ENCODE measurements at regions not wholly inside any gene's neighbourhood (a gene's known extent, or its start where the extent isn't known, plus 50 kb on each side); places are given as distances from the start of the nearest gene placed in this dataset.

GRCh38 chr18:55847960-55848359, 260.0 kb upstream of the TCF4 start:
- DNase-seq (ENCODE audit: low read depth): no peak

- no peak for DNase-seq (ENCODE audit: low read depth)
Observed at GRCh38 chr18:55845221-55845620, 257.2 kb upstream of the TCF4 start.

- no peak for DNase-seq (ENCODE audit: low read depth)
Observed at GRCh38 chr18:55844382-55844781, 256.4 kb upstream of the TCF4 start.

- DNase-seq (ENCODE audit: low read depth): no peak
Observed at GRCh38 chr18:55841314-55841713, 253.3 kb upstream of the TCF4 start.

GRCh38 chr18:55840601-55841170, 252.7 kb upstream of the TCF4 start:
- DNase-seq (ENCODE audit: low read depth): no peak

GRCh38 chr18:55839343-55839742, 251.4 kb upstream of the TCF4 start:
- DNase-seq (ENCODE audit: low read depth): peak; percentile 80

- DNase-seq (ENCODE audit: low read depth): peak; percentile 36
Observed at GRCh38 chr18:55838841-55839240, 250.8 kb upstream of the TCF4 start.

GRCh38 chr18:55838319-55838718, 250.3 kb upstream of the TCF4 start:
- no peak for DNase-seq (ENCODE audit: low read depth)

- DNase-seq (ENCODE audit: low read depth): peak; percentile 99
Observed at GRCh38 chr18:55833543-55833942, 245.6 kb upstream of the TCF4 start.

- no peak for DNase-seq (ENCODE audit: low read depth)
Observed at GRCh38 chr18:55830544-55830943, 242.6 kb upstream of the TCF4 start.

GRCh38 chr18:55821219-55821618, 233.2 kb upstream of the TCF4 start:
- peak; percentile 8 for DNase-seq (ENCODE audit: low read depth)

- no peak for DNase-seq (ENCODE audit: low read depth)
Observed at GRCh38 chr18:55819448-55819847, 231.5 kb upstream of the TCF4 start.

GRCh38 chr18:55818284-55818683, 230.3 kb upstream of the TCF4 start:
- DNase-seq (ENCODE audit: low read depth): no peak

GRCh38 chr18:55811925-55812324, 223.9 kb upstream of the TCF4 start:
- DNase-seq (ENCODE audit: low read depth): no peak

- DNase-seq (ENCODE audit: low read depth): no peak
Observed at GRCh38 chr18:55805666-55806065, 217.7 kb upstream of the TCF4 start.

- DNase-seq (ENCODE audit: low read depth): no peak
Observed at GRCh38 chr18:55795101-55795669, 207.2 kb upstream of the TCF4 start.

- no peak for DNase-seq (ENCODE audit: low read depth)
Observed at GRCh38 chr18:55794288-55795052, 206.5 kb upstream of the TCF4 start.

- peak; percentile 90 for DNase-seq (ENCODE audit: low read depth)
Observed at GRCh38 chr18:55790296-55790695, 202.3 kb upstream of the TCF4 start.

GRCh38 chr18:55787536-55788073, 199.6 kb upstream of the TCF4 start:
- DNase-seq (ENCODE audit: low read depth): peak; percentile 19

GRCh38 chr18:55786651-55787272, 198.8 kb upstream of the TCF4 start:
- DNase-seq (ENCODE audit: low read depth): peak; percentile 52

- no peak for DNase-seq (ENCODE audit: low read depth)
Observed at GRCh38 chr18:55783921-55784320, 195.9 kb upstream of the TCF4 start.

- DNase-seq (ENCODE audit: low read depth): peak; percentile 83
Observed at GRCh38 chr18:55781481-55781957, 193.5 kb upstream of the TCF4 start.

Measured in amniotic epithelial cell (primary cell).